Dendritic cell treated with granulocyte-macrophage colony-stimulating factor and Interleukin-4, amounts not matched to agents 40 ng/mL and 50 ng/mL, for 4 days (primary cell): ENCODE measurements at regions not wholly inside any gene's neighbourhood (a gene's known extent, or its start where the extent isn't known, plus 50 kb on each side); places are given as distances from the start of the nearest gene placed in this dataset.

Experiments used
- H3K27ac Mint-ChIP-seq: one replicate; pipeline ENCODE4 v1.8.0; 2022; ENCODE audit warnings: mild to moderate bottlenecking, mixed read lengths
- H3K27me3 Mint-ChIP-seq: one replicate; pipeline ENCODE4 v1.8.0; 2022; ENCODE audit warnings: mild to moderate bottlenecking, mixed read lengths
- H3K36me3 Mint-ChIP-seq: one replicate; pipeline ENCODE4 v1.8.0; 2022; ENCODE audit warnings: low read depth, mixed read lengths
- H3K4me1 Mint-ChIP-seq: one replicate; pipeline ENCODE4 v1.8.0; 2022; ENCODE audit warnings: low read depth, mixed read lengths
- H3K4me3 Mint-ChIP-seq: one replicate; pipeline ENCODE4 v1.8.0; 2022; ENCODE audit warnings: mild to moderate bottlenecking, moderate library complexity, mixed read lengths
- H3K9me3 Mint-ChIP-seq: one replicate; pipeline ENCODE4 v1.8.0; 2022; ENCODE audit warnings: mixed read lengths
- intact Hi-C: fragments of 100-400 bp; cut with micrococcal nuclease; formaldehyde crosslinking; loops from one replicate; pipeline ENCODE4 v1.15.0; 2022

DNA sequence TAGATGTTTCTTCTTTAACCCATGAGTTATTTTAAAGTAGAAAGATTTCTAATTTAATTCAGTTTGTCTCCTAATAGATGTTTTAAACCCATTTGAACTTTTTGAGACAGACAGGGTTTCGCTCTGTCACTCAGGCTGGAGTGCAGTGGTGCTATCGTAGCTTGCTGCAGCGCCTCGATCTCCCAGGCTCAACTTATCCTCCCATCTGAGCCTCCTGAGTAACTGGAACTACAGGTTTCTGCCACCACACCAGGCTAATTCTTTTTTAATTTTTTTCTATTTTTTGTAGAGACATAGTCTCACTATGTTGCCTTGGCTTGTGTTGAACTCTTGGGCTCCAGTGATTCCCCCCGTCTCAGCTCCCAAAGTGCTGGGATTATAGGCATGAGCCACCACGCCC lies 53.0 kb upstream of the RAB18 start:
- intact Hi-C loops, result no loop called here
- Mint-ChIP-seq H3K27ac (no peak overlapping the region), H3K27me3 (no peaks in the 10 kb centered on the region), H3K4me1 (peaks cover 39% of the 10 kb centered on the region), H3K9me3 (no peaks in the 10 kb centered on the region), H3K4me3 (no peak overlapping the region), H3K36me3 (no peaks in the 10 kb centered on the region)

DNA sequence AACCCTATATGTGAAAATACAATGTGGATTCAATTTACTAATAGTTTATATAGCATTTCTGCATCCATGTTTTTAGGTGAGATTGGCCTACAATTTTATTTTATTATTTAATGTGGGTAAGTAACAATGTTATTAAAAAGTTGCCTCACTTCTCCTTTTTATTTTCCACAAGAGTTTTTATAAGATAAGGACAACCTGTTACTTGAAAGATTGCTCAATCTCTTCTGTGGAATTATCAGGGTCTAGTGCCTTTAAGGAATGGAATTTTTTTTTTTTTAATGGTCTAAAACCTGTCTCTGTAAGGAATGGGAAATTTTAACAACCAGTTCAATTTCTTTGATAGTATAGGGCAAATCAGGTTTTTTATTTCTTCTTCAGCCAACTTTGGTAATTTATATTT lies 53.9 kb upstream of the RAB18 start:
- Mint-ChIP-seq H3K27ac (no peak overlapping the region), H3K27me3 (no peaks in the 10 kb centered on the region), H3K4me3 (no peak overlapping the region), H3K9me3 (no peaks in the 10 kb centered on the region), H3K36me3 (no peaks in the 10 kb centered on the region), H3K4me1 (peaks cover 32% of the 10 kb centered on the region)
- intact Hi-C loops, result no loop called here

DNA sequence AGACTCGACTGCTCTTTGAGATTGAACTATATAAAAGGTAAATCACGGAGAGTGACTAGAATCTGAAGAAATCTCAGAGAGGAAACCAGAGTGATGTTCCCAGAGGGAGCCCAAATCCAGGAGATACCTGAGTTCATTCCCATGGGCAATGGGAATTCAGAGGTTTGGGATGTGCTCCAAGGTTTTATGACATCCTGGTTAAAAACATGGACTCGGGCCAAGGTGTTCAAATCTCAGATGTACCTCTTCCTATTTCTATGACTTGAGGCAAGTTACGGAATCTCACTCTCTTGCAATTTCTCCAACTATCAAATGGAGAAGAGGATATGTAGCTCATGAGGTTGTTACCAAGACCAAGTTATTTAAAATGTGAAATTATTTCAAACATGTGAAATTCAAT lies 54.5 kb upstream of the RAB18 start:
- no peak overlapping the region for H3K4me3 Mint-ChIP-seq
- H3K36me3 Mint-ChIP-seq, result no peaks in the 10 kb centered on the region
- H3K9me3 Mint-ChIP-seq, result no peaks in the 10 kb centered on the region
- intact Hi-C loops, result loop anchor here (5.0 kb wide), 4 partner anchors 38 to 793 kb away; no protein-coding TSS in a partner anchor
- peaks cover 32% of the 10 kb centered on the region for H3K4me1 Mint-ChIP-seq
- no peaks in the 10 kb centered on the region for H3K27me3 Mint-ChIP-seq
- H3K27ac Mint-ChIP-seq, result no peak overlapping the region

DNA sequence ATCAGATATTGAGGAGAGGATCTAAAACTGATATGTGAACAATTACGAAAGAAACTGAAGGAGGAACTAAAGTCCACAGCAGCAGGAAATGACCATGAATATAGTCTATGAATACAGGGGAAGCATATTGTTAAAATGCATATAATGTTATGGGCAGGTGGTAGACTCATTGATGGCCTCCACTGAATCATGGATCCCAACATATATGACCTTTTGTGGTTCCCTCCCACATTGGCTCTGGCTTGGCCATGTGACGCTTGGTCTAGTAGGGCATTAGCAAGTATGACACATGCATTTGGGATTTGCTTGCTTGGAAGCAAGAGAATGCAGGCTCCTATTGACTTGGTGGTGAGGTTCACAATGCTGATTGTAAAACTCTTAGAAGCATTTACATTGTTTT lies 55.2 kb upstream of the RAB18 start:
- intact Hi-C loops, result loop anchor here (5.0 kb wide), 4 partner anchors 38 to 793 kb away; no protein-coding TSS in a partner anchor
- no peak overlapping the region for H3K27ac Mint-ChIP-seq
- H3K36me3 Mint-ChIP-seq, result no peaks in the 10 kb centered on the region
- no peak overlapping the region for H3K4me3 Mint-ChIP-seq
- no peaks in the 10 kb centered on the region for H3K27me3 Mint-ChIP-seq
- H3K9me3 Mint-ChIP-seq, result no peaks in the 10 kb centered on the region
- H3K4me1 Mint-ChIP-seq, result peaks cover 28% of the 10 kb centered on the region

DNA sequence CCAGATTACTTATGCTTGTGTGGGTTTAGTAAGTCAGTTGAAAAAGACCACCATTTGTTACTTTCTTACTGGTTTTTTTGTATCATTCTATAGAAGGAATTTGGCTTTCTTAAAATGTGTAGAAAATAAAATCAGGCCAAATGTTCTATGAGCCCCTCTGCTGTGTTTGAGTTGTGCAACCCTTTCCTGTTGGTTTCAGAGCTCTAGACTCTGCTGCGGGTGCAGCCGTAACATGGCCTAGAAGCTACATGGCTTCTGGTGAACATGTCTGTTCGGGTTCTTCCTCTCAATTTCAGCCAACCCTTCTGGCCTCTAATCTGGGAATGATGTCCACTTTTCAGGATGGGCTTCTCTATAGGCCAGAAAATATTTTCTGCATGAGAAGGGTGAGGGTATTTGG lies 56.6 kb upstream of the RAB18 start:
- H3K9me3 Mint-ChIP-seq, result no peaks in the 10 kb centered on the region
- intact Hi-C loops, result loop anchor here (2.0 to 5.0 kb wide), 5 partner anchors 40 to 795 kb away; no protein-coding TSS in a partner anchor
- H3K36me3 Mint-ChIP-seq, result no peaks in the 10 kb centered on the region
- peaks cover 19% of the 10 kb centered on the region for H3K4me1 Mint-ChIP-seq
- no peak overlapping the region for H3K27ac Mint-ChIP-seq
- no peaks in the 10 kb centered on the region for H3K27me3 Mint-ChIP-seq
- H3K4me3 Mint-ChIP-seq, result no peak overlapping the region

DNA sequence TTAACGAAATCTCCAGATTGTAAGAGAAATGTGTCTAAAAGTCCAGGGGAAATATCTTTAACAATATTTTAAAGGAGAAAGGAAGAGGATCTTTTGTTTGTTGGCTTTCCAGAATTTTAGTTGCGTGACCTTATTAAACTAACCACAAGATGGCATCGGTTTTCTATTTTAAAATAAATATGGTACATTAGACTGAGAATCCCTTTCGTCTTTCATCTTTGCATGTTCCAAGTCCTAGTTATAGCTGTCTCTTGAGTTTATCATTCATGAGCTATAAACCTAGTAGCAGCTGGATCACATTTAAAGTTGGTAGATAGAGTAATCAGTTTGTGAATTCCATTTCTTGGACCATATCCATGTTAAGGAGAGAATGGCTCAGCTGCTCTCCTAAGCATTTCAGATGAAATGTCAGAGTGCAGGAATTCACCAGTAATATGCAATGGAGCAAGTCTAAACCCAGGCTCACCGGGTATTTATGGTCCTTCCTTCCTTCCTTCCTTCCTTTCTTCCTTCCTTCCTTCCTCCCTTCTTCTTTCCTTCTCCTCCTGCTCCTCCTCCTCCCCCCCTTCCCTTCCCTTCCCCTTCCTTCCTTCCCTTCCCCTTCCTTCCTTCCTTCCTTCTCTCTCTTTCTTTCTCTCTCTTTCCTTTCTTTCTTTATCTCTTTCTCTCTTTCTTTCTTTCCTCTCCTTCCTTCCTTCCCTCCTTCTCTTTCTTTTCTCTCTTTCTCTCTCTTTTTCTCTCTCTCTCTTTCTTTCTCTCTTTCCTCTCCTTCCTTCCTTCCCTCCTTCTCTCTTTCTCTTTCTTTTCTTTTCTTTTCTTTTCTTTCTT lies 57.8 kb upstream of the RAB18 start:
- Mint-ChIP-seq H3K9me3 (no peaks in the 10 kb centered on the region), H3K36me3 (no peaks in the 10 kb centered on the region), H3K4me1 (peaks cover 17% of the 10 kb centered on the region), H3K27me3 (no peaks in the 10 kb centered on the region), H3K27ac (peak overlapping the region; percentile 47), H3K4me3 (no peak overlapping the region)
- intact Hi-C loops, result loop anchor here (2.0 to 5.0 kb wide), 5 partner anchors 41 to 796 kb away; no protein-coding TSS in a partner anchor

DNA sequence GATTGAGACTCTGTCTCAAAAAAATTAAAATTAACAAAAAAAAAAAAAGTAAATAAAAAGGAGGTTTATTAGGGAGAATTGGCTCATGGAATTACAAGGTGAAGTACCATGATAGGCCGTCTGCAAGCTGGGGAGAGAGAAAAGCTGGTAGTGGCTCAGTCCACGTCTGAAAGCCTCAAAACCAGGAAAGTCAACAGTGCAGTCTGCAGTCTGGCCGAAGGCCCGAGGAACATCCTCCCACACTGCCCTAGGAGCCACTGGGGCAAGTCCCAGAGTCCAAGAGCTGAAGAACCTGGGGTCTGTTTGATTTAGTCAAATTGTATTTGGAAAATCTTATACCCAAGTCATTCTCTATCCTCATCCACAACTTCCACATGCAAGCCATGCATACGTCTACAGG lies 59.0 kb upstream of the RAB18 start:
- H3K4me3 Mint-ChIP-seq, result no peak overlapping the region
- H3K4me1 Mint-ChIP-seq, result peaks cover 17% of the 10 kb centered on the region
- peaks cover under 1% of the 10 kb centered on the region for H3K27me3 Mint-ChIP-seq
- intact Hi-C loops, result loop anchor here (5.0 kb wide), 4 partner anchors 42 to 797 kb away; no protein-coding TSS in a partner anchor
- no peaks in the 10 kb centered on the region for H3K9me3 Mint-ChIP-seq
- H3K27ac Mint-ChIP-seq, result no peak overlapping the region
- H3K36me3 Mint-ChIP-seq, result no peaks in the 10 kb centered on the region

DNA sequence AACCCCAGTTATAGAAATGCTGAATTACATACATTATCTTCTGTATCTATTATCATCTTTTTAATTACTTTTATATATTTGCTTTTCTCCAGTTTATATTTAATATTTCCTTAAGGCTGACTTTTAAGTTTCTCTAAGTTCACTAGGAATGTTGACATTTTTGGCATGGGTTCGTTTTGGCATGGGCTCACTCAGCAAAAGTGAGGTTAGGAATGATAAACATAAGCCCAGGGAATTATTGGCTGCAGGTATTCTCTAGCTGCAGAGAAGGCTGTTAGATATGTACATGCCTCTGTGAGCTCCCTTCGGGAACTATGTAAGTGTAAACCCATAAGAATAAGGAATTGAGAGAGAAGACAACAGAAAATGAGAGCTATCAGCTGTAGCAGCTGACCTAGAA lies 63.6 kb upstream of the RAB18 start:
- H3K4me1 Mint-ChIP-seq, result no peaks in the 10 kb centered on the region
- no peaks in the 10 kb centered on the region for H3K36me3 Mint-ChIP-seq
- H3K9me3 Mint-ChIP-seq, result no peaks in the 10 kb centered on the region
- H3K4me3 Mint-ChIP-seq, result no peak overlapping the region
- no peak overlapping the region for H3K27ac Mint-ChIP-seq
- peaks cover 3% of the 10 kb centered on the region for H3K27me3 Mint-ChIP-seq
- intact Hi-C loops, result no loop called here

DNA sequence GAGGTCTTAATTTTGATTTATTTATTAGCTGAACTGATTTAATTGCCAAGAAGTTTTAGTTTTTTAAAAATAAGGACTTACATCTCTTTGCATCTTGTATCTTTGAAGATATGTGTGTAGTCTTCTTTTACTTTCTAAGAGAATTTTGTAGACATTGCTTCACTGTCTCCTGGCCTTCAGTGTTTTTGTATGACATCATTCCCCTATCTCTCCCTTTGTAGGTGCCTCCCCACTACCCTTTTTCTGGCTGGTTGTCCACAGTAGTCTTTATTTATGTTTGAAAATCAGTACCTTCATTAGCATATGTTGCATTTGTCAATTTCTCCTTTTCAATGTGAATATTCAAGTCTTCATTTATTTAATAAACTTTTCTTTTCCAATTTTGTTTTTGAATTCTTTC lies 64.1 kb upstream of the RAB18 start:
- no peak overlapping the region for H3K27ac Mint-ChIP-seq
- H3K36me3 Mint-ChIP-seq, result no peaks in the 10 kb centered on the region
- H3K4me1 Mint-ChIP-seq, result no peaks in the 10 kb centered on the region
- H3K4me3 Mint-ChIP-seq, result no peak overlapping the region
- intact Hi-C loops, result no loop called here
- H3K9me3 Mint-ChIP-seq, result no peaks in the 10 kb centered on the region
- peaks cover 3% of the 10 kb centered on the region for H3K27me3 Mint-ChIP-seq

DNA sequence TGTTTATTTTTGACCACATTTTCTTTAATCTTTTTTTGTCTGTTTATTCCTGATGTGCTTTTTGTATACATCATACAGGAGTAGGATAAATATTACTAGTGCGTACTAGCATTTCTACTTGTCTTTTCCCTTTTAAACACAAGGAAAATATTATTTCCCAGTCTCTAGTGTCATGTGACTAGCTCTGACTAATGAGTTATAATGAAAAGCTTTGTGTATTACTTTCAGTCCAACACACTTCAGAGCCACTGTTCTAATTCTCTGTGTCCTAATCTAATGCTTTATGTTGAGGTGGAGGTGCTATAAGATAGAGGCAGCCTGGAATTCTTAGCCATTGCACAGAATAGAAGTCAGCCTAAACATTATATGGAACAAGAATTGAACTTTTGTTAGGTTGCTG lies 65.0 kb upstream of the RAB18 start:
- intact Hi-C loops, result no loop called here
- Mint-ChIP-seq H3K27me3 (peaks cover 3% of the 10 kb centered on the region), H3K36me3 (no peaks in the 10 kb centered on the region), H3K9me3 (no peaks in the 10 kb centered on the region), H3K4me1 (no peaks in the 10 kb centered on the region), H3K27ac (no peak overlapping the region), H3K4me3 (no peak overlapping the region)

DNA sequence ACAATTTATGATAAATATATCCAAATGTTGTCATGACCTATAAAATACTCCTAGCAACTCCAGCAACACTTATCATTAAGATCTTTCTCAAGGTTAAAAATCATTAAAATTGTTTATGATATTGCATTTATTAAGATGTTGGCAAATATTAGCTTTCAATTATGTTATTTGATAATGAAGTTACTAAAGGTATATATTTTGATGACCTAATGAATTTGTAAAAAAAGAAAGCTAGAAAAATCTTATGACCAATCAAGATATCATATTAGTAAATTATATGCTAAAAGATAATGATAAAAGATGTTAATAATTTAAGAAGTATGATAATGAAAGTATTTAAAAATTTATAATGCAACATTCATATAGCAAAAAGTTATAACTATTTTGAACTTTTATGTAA lies 66.3 kb upstream of the RAB18 start:
- intact Hi-C loops, result no loop called here
- H3K4me3 Mint-ChIP-seq, result no peak overlapping the region
- peaks cover 3% of the 10 kb centered on the region for H3K27me3 Mint-ChIP-seq
- H3K4me1 Mint-ChIP-seq, result no peaks in the 10 kb centered on the region
- H3K36me3 Mint-ChIP-seq, result no peaks in the 10 kb centered on the region
- H3K9me3 Mint-ChIP-seq, result no peaks in the 10 kb centered on the region
- H3K27ac Mint-ChIP-seq, result no peak overlapping the region

DNA sequence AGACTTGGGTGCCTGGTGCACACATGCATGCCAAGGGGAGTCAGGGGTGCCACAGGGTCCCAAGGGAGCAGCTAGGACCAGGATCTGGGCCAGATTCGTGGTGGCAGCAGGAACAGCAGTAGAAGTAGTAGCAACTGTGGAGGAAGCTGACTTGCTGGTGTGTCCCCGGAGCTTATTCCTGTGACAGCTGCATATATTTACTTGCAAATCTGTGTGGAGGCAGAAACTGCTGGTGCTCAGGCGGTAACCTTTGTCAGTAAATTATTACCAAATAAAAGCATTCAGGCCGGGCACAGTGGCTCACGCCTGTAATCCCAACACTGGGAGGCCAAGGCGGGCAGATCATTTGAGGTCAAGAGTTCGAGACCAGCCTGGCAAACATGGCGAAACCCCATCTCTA lies 67.4 kb upstream of the RAB18 start:
- no peaks in the 10 kb centered on the region for H3K9me3 Mint-ChIP-seq
- peaks cover 3% of the 10 kb centered on the region for H3K27me3 Mint-ChIP-seq
- intact Hi-C loops, result no loop called here
- H3K4me3 Mint-ChIP-seq, result no peak overlapping the region
- no peaks in the 10 kb centered on the region for H3K36me3 Mint-ChIP-seq
- no peaks in the 10 kb centered on the region for H3K4me1 Mint-ChIP-seq
- H3K27ac Mint-ChIP-seq, result no peak overlapping the region

DNA sequence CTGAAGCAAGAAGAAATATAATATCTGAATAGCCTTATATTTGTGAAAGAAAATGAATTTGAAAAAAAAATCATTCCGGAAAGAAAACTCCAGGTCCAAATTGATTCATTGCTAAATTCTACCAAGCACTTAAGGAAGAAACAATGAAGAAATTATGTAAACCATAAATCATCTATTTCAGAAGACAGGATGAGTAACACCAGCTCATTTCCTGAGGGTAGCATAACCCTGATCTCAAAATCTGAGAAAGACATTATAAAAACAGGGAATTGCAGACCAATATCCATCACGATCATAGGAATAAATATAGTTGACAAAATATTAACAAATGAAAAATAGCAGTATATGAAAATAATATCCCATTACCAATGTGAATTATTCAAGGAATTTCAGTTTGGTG lies 70.1 kb upstream of the RAB18 start:
- H3K27me3 Mint-ChIP-seq, result no peaks in the 10 kb centered on the region
- H3K27ac Mint-ChIP-seq, result no peak overlapping the region
- intact Hi-C loops, result no loop called here
- H3K9me3 Mint-ChIP-seq, result no peaks in the 10 kb centered on the region
- no peaks in the 10 kb centered on the region for H3K4me1 Mint-ChIP-seq
- no peak overlapping the region for H3K4me3 Mint-ChIP-seq
- H3K36me3 Mint-ChIP-seq, result no peaks in the 10 kb centered on the region

DNA sequence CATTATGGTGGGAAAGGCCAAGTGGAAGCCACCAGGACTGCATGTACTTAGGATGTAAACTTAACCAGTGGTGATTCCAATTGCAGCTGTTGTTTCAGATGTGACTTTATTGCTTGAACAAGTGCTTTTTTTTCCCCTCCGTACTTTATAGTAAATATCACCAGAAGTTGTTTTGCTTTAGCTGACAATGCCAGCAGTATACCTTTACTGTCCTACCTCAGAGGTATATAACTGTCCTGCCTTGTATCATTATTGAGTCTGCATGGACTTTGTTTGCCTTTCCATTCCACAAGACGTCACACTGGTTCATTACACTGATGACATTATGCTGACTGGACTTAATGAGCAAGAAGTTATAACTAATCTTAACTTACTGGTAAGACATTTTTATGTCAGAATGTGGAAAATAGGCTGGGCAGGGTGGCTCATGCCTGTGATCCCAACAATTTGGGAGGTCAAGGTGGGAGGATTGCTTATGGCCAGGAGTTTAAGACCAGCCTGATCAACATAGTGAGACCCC lies 77.1 kb upstream of the RAB18 start:
- Mint-ChIP-seq H3K4me3 (no peak overlapping the region), H3K9me3 (no peaks in the 10 kb centered on the region), H3K36me3 (no peaks in the 10 kb centered on the region), H3K27ac (no peak overlapping the region), H3K27me3 (no peaks in the 10 kb centered on the region), H3K4me1 (no peaks in the 10 kb centered on the region)
- intact Hi-C loops, result no loop called here
